ENCODE measurements at regions not wholly inside any gene's neighbourhood (a gene's known extent, or its start where the extent isn't known, plus 50 kb on each side); places are given as distances from the start of the nearest gene placed in this dataset.

DNA sequence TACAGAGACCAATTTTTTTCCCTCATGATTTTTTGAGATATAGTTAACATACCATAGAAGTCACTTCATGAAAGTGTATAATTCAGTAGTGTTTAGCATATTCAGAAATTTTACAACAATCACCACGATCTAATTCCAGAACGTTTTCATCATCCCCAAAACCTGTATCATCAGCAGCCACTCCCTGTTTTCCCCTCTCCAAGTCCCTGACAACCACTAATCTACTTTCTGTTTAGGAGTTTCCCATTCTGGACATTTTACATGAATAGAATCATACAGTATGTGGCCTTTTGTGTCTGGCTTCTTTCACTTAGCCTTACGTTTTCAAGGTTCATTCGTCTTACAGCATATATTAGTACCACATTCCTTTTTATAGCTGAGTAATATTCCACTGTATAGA lies 204.2 kb upstream of the PLD5 start:
- no peak for DNase-seq
- H3K27ac Mint-ChIP-seq = no peak overlapping the region

GRCh38 chr1:242723044-242723716 lies 198.7 kb upstream of the PLD5 start:
- ATAC-seq (ENCODE audit: low read depth in 2 of 2) = no peak

More for the DNA sequence above, 204.2 kb upstream of the PLD5 start:
- no peaks in the 10 kb centered on the region for H3K9me3 ChIP-seq (ENCODE audit: control insufficient read depth in 2 of 2, low read length in 2 of 2)
- Mint-ChIP-seq H3K9me3 (peaks cover 0 to 2% (median 0%) of the 10 kb centered on the region in 7 donors), H3K27me3 (no peaks in the 10 kb centered on the region), H3K4me1 (no peaks in the 10 kb centered on the region), H3K36me3 (no peaks in the 10 kb centered on the region), H3K4me3 (no peak overlapping the region)
- no peak overlapping the region for H3K4me3 ChIP-seq (ENCODE audit: low read depth, low read length)
- no peak for ATAC-seq (ENCODE audit: low read depth in 2 of 2)
- H3K27ac ChIP-seq (ENCODE audit: insufficient read depth, low read length, poor library complexity, severe bottlenecking) = no peak overlapping the region
- no peaks in the 10 kb centered on the region for H3K36me3 ChIP-seq (ENCODE audit: control insufficient read depth, insufficient read depth, low read length)
- H3K4me1 ChIP-seq (ENCODE audit: control insufficient read depth, insufficient read depth, low read length, poor library complexity, severe bottlenecking) = no peaks in the 10 kb centered on the region
- no peaks in the 10 kb centered on the region for H3K27me3 ChIP-seq (ENCODE audit: control insufficient read depth, insufficient read depth, low read length)

DNA sequence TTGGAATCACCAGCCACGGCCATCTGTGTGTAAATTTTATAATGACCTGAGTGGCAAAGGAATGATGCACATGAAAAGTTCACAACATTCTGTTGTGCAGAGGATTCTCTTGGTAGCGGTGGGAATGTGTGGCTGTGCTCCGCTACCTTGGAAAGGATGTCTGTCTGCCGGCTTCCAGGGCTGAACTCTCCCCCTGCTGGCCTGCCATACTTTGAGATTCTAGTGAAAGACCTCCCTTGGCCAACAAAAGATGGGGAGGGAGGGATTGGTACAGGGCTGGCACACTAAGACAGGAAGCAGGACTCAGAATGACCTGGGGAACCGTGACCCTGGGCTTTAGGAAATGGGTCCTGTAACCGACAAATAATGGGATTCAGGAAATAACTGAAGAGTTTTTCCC lies 194.5 kb upstream of the PLD5 start:
- no peaks in the 10 kb centered on the region for H3K9me3 ChIP-seq (ENCODE audit: control insufficient read depth in 2 of 2, low read length in 2 of 2)
- Mint-ChIP-seq H3K36me3 (no peaks in the 10 kb centered on the region), H3K4me1 (no peaks in the 10 kb centered on the region), H3K27ac (no peak overlapping the region), H3K9me3 (peaks cover 0 to 19% (median 2%) of the 10 kb centered on the region in 7 donors), H3K4me3 (no peak overlapping the region), H3K27me3 (no peaks in the 10 kb centered on the region)
- DNase-seq = no peak
- H3K4me1 ChIP-seq (ENCODE audit: control insufficient read depth, insufficient read depth, low read length, poor library complexity, severe bottlenecking) = no peaks in the 10 kb centered on the region
- H3K4me3 ChIP-seq (ENCODE audit: low read depth, low read length) = no peak overlapping the region
- ATAC-seq (ENCODE audit: low read depth in 2 of 2) = no peak
- no peaks in the 10 kb centered on the region for H3K36me3 ChIP-seq (ENCODE audit: control insufficient read depth, insufficient read depth, low read length)
- no peaks in the 10 kb centered on the region for H3K27me3 ChIP-seq (ENCODE audit: control insufficient read depth, insufficient read depth, low read length)
- no peak overlapping the region for H3K27ac ChIP-seq (ENCODE audit: insufficient read depth, low read length, poor library complexity, severe bottlenecking)

More at GRCh38 chr1:242723044-242723716, 198.7 kb upstream of the PLD5 start:
- H3K36me3 ChIP-seq (ENCODE audit: control insufficient read depth, insufficient read depth, low read length) = no peaks in the 10 kb centered on the region
- Mint-ChIP-seq H3K4me3 (no peak overlapping the region), H3K27me3 (no peaks in the 10 kb centered on the region), H3K36me3 (no peaks in the 10 kb centered on the region), H3K4me1 (no peaks in the 10 kb centered on the region), H3K27ac (no peak overlapping the region), H3K9me3 (peaks cover 0 to 14% (median 2%) of the 10 kb centered on the region in 7 donors)
- no peaks in the 10 kb centered on the region for H3K27me3 ChIP-seq (ENCODE audit: control insufficient read depth, insufficient read depth, low read length)
- no peaks in the 10 kb centered on the region for H3K9me3 ChIP-seq (ENCODE audit: control insufficient read depth in 2 of 2, low read length in 2 of 2)
- DNase-seq = no peak
- no peak overlapping the region for H3K27ac ChIP-seq (ENCODE audit: insufficient read depth, low read length, poor library complexity, severe bottlenecking)
- H3K4me1 ChIP-seq (ENCODE audit: control insufficient read depth, insufficient read depth, low read length, poor library complexity, severe bottlenecking) = no peaks in the 10 kb centered on the region
- no peak overlapping the region for H3K4me3 ChIP-seq (ENCODE audit: low read depth, low read length)

- H3K27ac Mint-ChIP-seq = no peak overlapping the region
- Histone ChIP-seq H3K36me3 (ENCODE audit: control insufficient read depth, insufficient read depth, low read length) (no peaks in the 10 kb centered on the region), H3K4me3 (ENCODE audit: low read depth, low read length) (no peak overlapping the region), H3K9me3 (ENCODE audit: control insufficient read depth in 2 of 2, low read length in 2 of 2) (no peaks in the 10 kb centered on the region), H3K27ac (ENCODE audit: insufficient read depth, low read length, poor library complexity, severe bottlenecking) (no peak overlapping the region), H3K4me1 (ENCODE audit: control insufficient read depth, insufficient read depth, low read length, poor library complexity, severe bottlenecking) (no peaks in the 10 kb centered on the region), H3K27me3 (ENCODE audit: control insufficient read depth, insufficient read depth, low read length) (no peaks in the 10 kb centered on the region)
- H3K4me1 Mint-ChIP-seq = no peaks in the 10 kb centered on the region
- no peaks in the 10 kb centered on the region for H3K27me3 Mint-ChIP-seq
- peaks cover 0 to 5% (median 2%) of the 10 kb centered on the region in 7 donors for H3K9me3 Mint-ChIP-seq
- no peak overlapping the region for H3K4me3 Mint-ChIP-seq
- DNase-seq = no peak
- H3K36me3 Mint-ChIP-seq = no peaks in the 10 kb centered on the region
- ATAC-seq (ENCODE audit: low read depth in 2 of 2) = no peak
Observed at GRCh38 chr1:242712248-242712647, 187.8 kb upstream of the PLD5 start.

DNA sequence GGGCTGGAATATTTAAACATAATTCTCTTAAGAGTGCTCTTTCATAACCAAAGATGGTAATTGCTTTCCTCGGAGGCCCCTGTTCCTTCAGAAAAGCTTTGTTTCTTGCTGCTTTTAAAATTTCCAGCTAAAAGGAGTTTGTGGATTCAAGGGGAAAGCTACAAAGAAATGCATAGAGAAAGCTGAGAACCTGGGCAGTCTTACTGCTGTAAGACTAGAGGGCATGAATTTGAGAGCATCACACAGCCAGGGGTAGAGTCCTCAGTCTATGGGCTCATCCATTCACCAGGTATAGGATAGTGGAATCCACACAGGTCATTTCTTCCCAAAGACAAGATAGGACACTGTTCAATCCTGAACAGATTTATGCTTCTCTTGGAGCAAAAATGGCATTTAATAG lies 186.3 kb upstream of the PLD5 start:
- Mint-ChIP-seq H3K27me3 (no peaks in the 10 kb centered on the region), H3K4me3 (no peak overlapping the region), H3K27ac (no peak overlapping the region), H3K4me1 (no peaks in the 10 kb centered on the region), H3K36me3 (no peaks in the 10 kb centered on the region), H3K9me3 (peaks cover 0 to 5% (median 2%) of the 10 kb centered on the region in 7 donors)
- Histone ChIP-seq H3K4me1 (ENCODE audit: control insufficient read depth, insufficient read depth, low read length, poor library complexity, severe bottlenecking) (no peaks in the 10 kb centered on the region), H3K9me3 (ENCODE audit: control insufficient read depth in 2 of 2, low read length in 2 of 2) (no peaks in the 10 kb centered on the region), H3K27me3 (ENCODE audit: control insufficient read depth, insufficient read depth, low read length) (no peaks in the 10 kb centered on the region), H3K4me3 (ENCODE audit: low read depth, low read length) (no peak overlapping the region), H3K27ac (ENCODE audit: insufficient read depth, low read length, poor library complexity, severe bottlenecking) (no peak overlapping the region), H3K36me3 (ENCODE audit: control insufficient read depth, insufficient read depth, low read length) (no peaks in the 10 kb centered on the region)
- ATAC-seq (ENCODE audit: low read depth in 2 of 2) = no peak
- DNase-seq = no peak

DNA sequence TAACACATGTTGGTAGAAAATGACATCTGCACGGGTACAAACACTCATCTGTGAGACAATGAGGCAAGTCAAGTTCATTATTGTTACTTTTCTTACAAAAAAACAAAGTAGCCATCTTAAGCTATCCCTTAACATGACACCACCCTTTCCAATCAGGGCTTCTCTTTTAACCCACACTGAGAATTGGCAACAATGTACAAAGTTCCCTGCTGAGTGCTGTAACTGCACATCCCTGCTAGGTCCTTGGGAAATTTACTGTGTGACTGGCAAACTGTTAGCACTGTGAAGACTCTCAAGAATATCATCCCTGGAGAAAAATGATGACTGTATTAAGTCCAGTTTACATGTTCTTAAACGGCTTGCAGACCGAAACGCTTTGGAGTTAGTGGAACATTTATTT lies 185.8 kb upstream of the PLD5 start:
- no peak for ATAC-seq (ENCODE audit: low read depth in 2 of 2)
- Histone ChIP-seq H3K9me3 (ENCODE audit: control insufficient read depth in 2 of 2, low read length in 2 of 2) (no peaks in the 10 kb centered on the region), H3K36me3 (ENCODE audit: control insufficient read depth, insufficient read depth, low read length) (no peaks in the 10 kb centered on the region), H3K27ac (ENCODE audit: insufficient read depth, low read length, poor library complexity, severe bottlenecking) (no peak overlapping the region), H3K27me3 (ENCODE audit: control insufficient read depth, insufficient read depth, low read length) (no peaks in the 10 kb centered on the region), H3K4me3 (ENCODE audit: low read depth, low read length) (no peak overlapping the region), H3K4me1 (ENCODE audit: control insufficient read depth, insufficient read depth, low read length, poor library complexity, severe bottlenecking) (no peaks in the 10 kb centered on the region)
- no peaks in the 10 kb centered on the region for H3K36me3 Mint-ChIP-seq
- no peaks in the 10 kb centered on the region for H3K27me3 Mint-ChIP-seq
- H3K27ac Mint-ChIP-seq = no peak overlapping the region
- H3K9me3 Mint-ChIP-seq = peaks cover 0 to 5% (median 2%) of the 10 kb centered on the region in 7 donors
- DNase-seq = no peak
- no peaks in the 10 kb centered on the region for H3K4me1 Mint-ChIP-seq
- no peak overlapping the region for H3K4me3 Mint-ChIP-seq

GRCh38 chr1:242703467-242703866 lies 179.0 kb upstream of the PLD5 start:
- Histone ChIP-seq H3K27ac (ENCODE audit: insufficient read depth, low read length, poor library complexity, severe bottlenecking) (no peak overlapping the region), H3K36me3 (ENCODE audit: control insufficient read depth, insufficient read depth, low read length) (no peaks in the 10 kb centered on the region), H3K9me3 (ENCODE audit: control insufficient read depth in 2 of 2, low read length in 2 of 2) (no peaks in the 10 kb centered on the region), H3K27me3 (ENCODE audit: control insufficient read depth, insufficient read depth, low read length) (no peaks in the 10 kb centered on the region), H3K4me3 (ENCODE audit: low read depth, low read length) (no peak overlapping the region), H3K4me1 (ENCODE audit: control insufficient read depth, insufficient read depth, low read length, poor library complexity, severe bottlenecking) (no peaks in the 10 kb centered on the region)
- H3K4me1 Mint-ChIP-seq = no peaks in the 10 kb centered on the region
- no peaks in the 10 kb centered on the region for H3K27me3 Mint-ChIP-seq
- ATAC-seq (ENCODE audit: low read depth in 2 of 2) (no peak), DNase-seq (no peak)
- H3K9me3 Mint-ChIP-seq = no peaks in the 10 kb centered on the region
- H3K27ac Mint-ChIP-seq = no peak overlapping the region
- no peak overlapping the region for H3K4me3 Mint-ChIP-seq
- H3K36me3 Mint-ChIP-seq = no peaks in the 10 kb centered on the region

DNA sequence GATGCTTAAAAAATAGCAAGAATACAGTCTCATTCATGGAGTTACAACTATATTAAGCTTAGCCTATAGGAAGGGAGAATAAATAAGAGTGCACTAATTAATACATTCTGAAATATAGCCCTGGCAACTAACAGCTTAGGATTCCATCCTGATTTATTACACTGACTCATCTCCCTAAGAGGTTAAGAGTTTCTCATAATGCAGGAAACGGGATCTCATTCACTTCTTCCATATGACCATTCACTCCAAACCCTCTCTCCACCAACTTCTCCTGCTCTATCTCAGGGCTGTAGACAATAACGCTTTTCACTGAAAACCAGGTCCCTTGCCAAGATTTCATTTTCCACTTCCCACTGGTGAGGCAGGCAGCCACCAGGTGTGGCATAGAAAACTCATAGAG lies 168.5 kb upstream of the PLD5 start:
- no peaks in the 10 kb centered on the region for H3K4me1 Mint-ChIP-seq

More for the DNA sequence above, 168.5 kb upstream of the PLD5 start:
- Histone ChIP-seq H3K27ac (ENCODE audit: insufficient read depth, low read length, poor library complexity, severe bottlenecking) (no peak overlapping the region), H3K27me3 (ENCODE audit: control insufficient read depth, insufficient read depth, low read length) (no peaks in the 10 kb centered on the region), H3K4me1 (ENCODE audit: control insufficient read depth, insufficient read depth, low read length, poor library complexity, severe bottlenecking) (no peaks in the 10 kb centered on the region), H3K36me3 (ENCODE audit: control insufficient read depth, insufficient read depth, low read length) (no peaks in the 10 kb centered on the region), H3K4me3 (ENCODE audit: low read depth, low read length) (no peak overlapping the region), H3K9me3 (ENCODE audit: control insufficient read depth in 2 of 2, low read length in 2 of 2) (no peaks in the 10 kb centered on the region)
- Mint-ChIP-seq H3K4me3 (no peak overlapping the region), H3K36me3 (no peaks in the 10 kb centered on the region), H3K27me3 (no peaks in the 10 kb centered on the region), H3K9me3 (peaks cover 0 to 2% (median 0%) of the 10 kb centered on the region in 7 donors), H3K27ac (no peak overlapping the region)
- ATAC-seq (ENCODE audit: low read depth in 2 of 2) (no peak), DNase-seq (no peak)

Measured in CD4-positive, CD25-positive, alpha-beta regulatory T cell (primary cell).